ENCODE measurements at regions not wholly inside any gene's neighbourhood (a gene's known extent, or its start where the extent isn't known, plus 50 kb on each side); places are given as distances from the start of the nearest gene placed in this dataset.

DNA sequence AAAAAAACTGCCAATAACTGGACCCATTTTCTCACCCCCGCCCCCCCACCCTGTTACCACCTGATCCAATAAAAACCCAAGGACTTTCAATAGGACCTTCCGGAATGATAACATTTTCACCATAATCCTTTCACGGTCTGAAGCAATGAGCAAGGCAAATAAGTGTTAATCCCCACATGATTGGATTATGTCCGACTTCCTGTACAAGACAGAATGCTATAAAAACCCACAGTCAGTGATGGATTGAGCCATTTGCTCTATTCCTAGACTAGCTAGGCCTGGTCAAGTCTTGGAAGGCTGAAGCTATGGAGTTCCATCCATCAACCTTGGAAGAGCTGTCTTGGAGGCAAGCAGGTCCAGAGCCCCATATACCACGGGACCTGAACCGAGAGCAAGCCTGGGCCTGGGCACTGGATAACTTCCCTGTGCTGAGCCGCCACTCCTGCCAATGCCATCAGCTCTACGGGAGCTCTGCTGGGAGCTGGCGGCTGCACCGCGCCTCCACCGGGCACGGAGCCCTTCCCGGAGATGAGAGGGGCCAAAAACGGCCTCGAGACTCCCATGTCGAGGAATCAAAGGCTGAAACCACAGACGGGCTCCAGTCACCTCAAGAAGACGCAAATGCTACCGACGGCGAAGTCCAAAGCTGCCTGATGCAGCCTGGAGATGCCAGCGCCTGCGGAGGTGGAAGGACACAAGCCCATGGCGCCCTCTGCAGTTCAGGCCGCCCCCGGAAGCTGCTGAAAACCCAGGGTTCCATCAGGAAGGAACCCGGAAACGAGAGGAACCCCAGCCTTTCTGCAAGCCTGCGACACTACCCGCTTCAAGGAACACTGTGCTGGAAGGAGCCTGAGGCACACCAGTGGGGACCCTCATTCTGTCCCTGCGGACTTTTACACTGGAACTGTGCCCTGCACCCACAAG, 69.2 kb downstream of the ANXA2R start:
- H3K4me1 ChIP-seq: no peaks in the 10 kb centered on the region
- no peak overlapping the region for H3K4me3 ChIP-seq
- peaks cover 0 to 38% (median 0%) of the 10 kb centered on the region in 3 donors for H3K27me3 ChIP-seq
- no peak overlapping the region for H3K27ac ChIP-seq
- TF ChIP-seq CTCF (IDR thresholded peaks at IDR 0.05) (no peak), POLR2A (IDR thresholded peaks at IDR 0.05) (no peak), POLR2AphosphoS5 (IDR thresholded peaks at IDR 0.05) (no peak), EP300 (IDR thresholded peaks at IDR 0.05) (no peak)
- DNase-seq: no peak
- H3K9me3 ChIP-seq: no peaks in the 10 kb centered on the region
- WGBS, 5 donors: 67 to 73% (median 71%) methylated on average over 31 to 32 of the region's 32 CpGs
- intact Hi-C loops (cut with DNase I; ENCODE audit: low total_unique reads): no loop called here
- H3K36me3 ChIP-seq: no peaks in the 10 kb centered on the region

GRCh38 chr5:42965934-42966333, 74.2 kb downstream of the ANXA2R start:
- 69 to 92% (median 91%) methylated on average over 3 of the region's 3 CpGs for WGBS, 5 donors
- H3K9me3 ChIP-seq: no peaks in the 10 kb centered on the region
- H3K4me3 ChIP-seq: no peak overlapping the region
- H3K4me1 ChIP-seq: no peaks in the 10 kb centered on the region
- no peak for DNase-seq
- no peaks in the 10 kb centered on the region for H3K36me3 ChIP-seq
- no peak overlapping the region for H3K27ac ChIP-seq
- peaks cover 0 to 19% (median 0%) of the 10 kb centered on the region in 3 donors for H3K27me3 ChIP-seq
- no peak for TF ChIP-seq CTCF (IDR thresholded peaks at IDR 0.05)
- no peak for TF ChIP-seq POLR2AphosphoS5 (IDR thresholded peaks at IDR 0.05)
- intact Hi-C loops (cut with DNase I; ENCODE audit: low total_unique reads): no loop called here

- H3K4me3 ChIP-seq: no peak overlapping the region
- no peaks in the 10 kb centered on the region for H3K9me3 ChIP-seq
- no peak for TF ChIP-seq POLR2A (IDR thresholded peaks at IDR 0.05)
- no peak for TF ChIP-seq EP300 (IDR thresholded peaks at IDR 0.05)
- TF ChIP-seq POLR2AphosphoS5 (IDR thresholded peaks at IDR 0.05): no peak
- no peak for TF ChIP-seq CTCF (IDR thresholded peaks at IDR 0.05)
- intact Hi-C loops (cut with DNase I; ENCODE audit: low total_unique reads): no loop called here
- 96 to 100% (median 99%) methylated on average over 1 of the region's 1 CpG for WGBS, 5 donors
- no peaks in the 10 kb centered on the region for H3K36me3 ChIP-seq
- DNase-seq: no peak
- no peak overlapping the region for H3K27ac ChIP-seq
- H3K4me1 ChIP-seq: no peaks in the 10 kb centered on the region
- peaks cover 0 to 36% (median 0%) of the 10 kb centered on the region in 3 donors for H3K27me3 ChIP-seq
These were observed 76.7 kb downstream of the ANXA2R start for GRCh38 chr5:42963412-42963811.

DNA sequence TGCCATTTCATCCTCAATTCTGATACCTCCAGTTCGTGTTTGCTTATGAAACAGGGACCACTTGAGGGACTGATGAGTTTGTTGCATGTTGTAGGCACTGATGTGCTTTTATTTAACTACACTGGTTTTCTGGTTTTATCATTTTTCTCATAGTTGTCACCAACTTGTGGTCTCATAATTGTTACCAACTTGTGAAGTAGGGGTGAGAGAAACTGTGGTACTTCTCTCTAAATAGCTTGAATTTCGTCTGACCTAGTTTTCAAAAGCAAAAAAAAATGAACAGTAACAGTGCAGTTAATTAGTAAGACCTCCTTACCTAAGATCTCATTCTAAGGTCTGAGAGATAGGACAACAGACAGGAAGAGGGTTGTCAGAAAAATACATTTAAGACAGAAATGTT, 78.0 kb downstream of the ANXA2R start:
- 67 to 82% (median 71%) methylated on average over 2 of the region's 2 CpGs for WGBS, 5 donors
- TF ChIP-seq EP300 (IDR thresholded peaks at IDR 0.05) (no peak), CTCF (IDR thresholded peaks at IDR 0.05) (no peak), POLR2AphosphoS5 (IDR thresholded peaks at IDR 0.05) (no peak), POLR2A (IDR thresholded peaks at IDR 0.05) (no peak)
- Histone ChIP-seq H3K27ac (no peak overlapping the region), H3K4me3 (no peak overlapping the region), H3K36me3 (no peaks in the 10 kb centered on the region), H3K4me1 (no peaks in the 10 kb centered on the region), H3K9me3 (no peaks in the 10 kb centered on the region), H3K27me3 (peaks cover 0 to 40% (median 0%) of the 10 kb centered on the region in 3 donors)
- intact Hi-C loops (cut with DNase I; ENCODE audit: low total_unique reads): no loop called here
- no peak for DNase-seq
